HEK293 (cell line): ENCODE measurements at regions not wholly inside any gene's neighbourhood (a gene's known extent, or its start where the extent isn't known, plus 50 kb on each side); places are given as distances from the start of the nearest gene placed in this dataset.

Experiments used
- GLI4 ChIP-seq: fragments of 450-650 bp; formaldehyde crosslinking; IDR thresholded peaks from 2 replicates; pipeline ENCODE4 v1.5.1; 2016; ENCODE audit warnings: missing biosample characterization, missing genetic modification characterization
- TCF7L2 ChIP-seq: IDR thresholded peaks from 2 replicates; pipeline ENCODE4 v1.6.1; 2011; ENCODE audit warnings: low read depth, mild to moderate bottlenecking, inconsistent platforms, low read length, moderate library complexity, borderline replicate concordance
- YY1 ChIP-seq: fragments of 450-650 bp; formaldehyde crosslinking; IDR thresholded peaks from 2 replicates; pipeline ENCODE4 v1.5.1; 2018; ENCODE audit warnings: missing biosample characterization, missing genetic modification characterization
- ZNF274 ChIP-seq, 2 experiments: fragments of 200-500 bp in 1 of 2; fragments of 450-650 bp in 1 of 2; sonication (Bioruptor generic) in 1 of 2; formaldehyde crosslinking in 1 of 2; IDR thresholded peaks; 2 replicates each; pipeline versions ENCODE4 v1.5.1 to v1.6.1; 2014 to 2016; ENCODE audit warnings: borderline replicate concordance in 1 of 2, inconsistent platforms in 1 of 2, low read length in 1 of 2, missing biosample characterization in 1 of 2, missing genetic modification characterization in 1 of 2
- ZNF366 ChIP-seq: fragments of 450-650 bp; formaldehyde crosslinking; conservative IDR thresholded peaks from 2 replicates; pipeline ENCODE4 v1.5.1; 2016; ENCODE audit warnings: missing biosample characterization, missing genetic modification characterization
- ZNF391 ChIP-seq: fragments of 450-650 bp; formaldehyde crosslinking; IDR thresholded peaks from 2 replicates; pipeline ENCODE4 v1.5.1; 2016; ENCODE audit warnings: low read depth, missing biosample characterization, missing genetic modification characterization, borderline replicate concordance
- ZNF423 ChIP-seq: fragments of 450-650 bp; formaldehyde crosslinking; IDR thresholded peaks from 2 replicates; pipeline ENCODE4 v1.5.1; 2016; ENCODE audit warnings: missing biosample characterization, missing genetic modification characterization
- ZNF501 ChIP-seq: fragments of 450-650 bp; formaldehyde crosslinking; IDR thresholded peaks from 2 replicates; pipeline ENCODE4 v1.5.1; 2016; ENCODE audit warnings: missing biosample characterization, missing genetic modification characterization
- ZNF654 ChIP-seq: fragments of 450-650 bp; formaldehyde crosslinking; IDR thresholded peaks from 2 replicates; pipeline ENCODE4 v1.5.1; 2016; ENCODE audit warnings: low read depth, missing biosample characterization, missing genetic modification characterization
- ZNF670 ChIP-seq: fragments of 450-650 bp; formaldehyde crosslinking; IDR thresholded peaks from 2 replicates; pipeline ENCODE4 v1.5.1; 2016; ENCODE audit warnings: missing biosample characterization, missing genetic modification characterization, low read depth
- TF ChIP-seq, protein P1 (sequence below): fragments of 450-650 bp; formaldehyde crosslinking; IDR thresholded peaks from 2 replicates; pipeline ENCODE4 v1.5.1; 2016; ENCODE audit warnings: missing biosample characterization, missing genetic modification characterization
- TF ChIP-seq, protein P2 (sequence below): fragments of 450-650 bp; formaldehyde crosslinking; IDR thresholded peaks from 2 replicates; pipeline ENCODE4 v1.5.1; 2016; ENCODE audit warnings: missing biosample characterization, missing genetic modification characterization
- TF ChIP-seq, protein P3 (sequence below): fragments of 450-650 bp; formaldehyde crosslinking; IDR thresholded peaks from 2 replicates; pipeline ENCODE4; 2016; ENCODE audit warnings: missing biosample characterization, missing genetic modification characterization
- TF ChIP-seq, protein P4 (sequence below): fragments of 450-650 bp; formaldehyde crosslinking; IDR thresholded peaks from 2 replicates; pipeline ENCODE4 v1.5.1; 2016; ENCODE audit warnings: missing biosample characterization, missing genetic modification characterization

DNA sequence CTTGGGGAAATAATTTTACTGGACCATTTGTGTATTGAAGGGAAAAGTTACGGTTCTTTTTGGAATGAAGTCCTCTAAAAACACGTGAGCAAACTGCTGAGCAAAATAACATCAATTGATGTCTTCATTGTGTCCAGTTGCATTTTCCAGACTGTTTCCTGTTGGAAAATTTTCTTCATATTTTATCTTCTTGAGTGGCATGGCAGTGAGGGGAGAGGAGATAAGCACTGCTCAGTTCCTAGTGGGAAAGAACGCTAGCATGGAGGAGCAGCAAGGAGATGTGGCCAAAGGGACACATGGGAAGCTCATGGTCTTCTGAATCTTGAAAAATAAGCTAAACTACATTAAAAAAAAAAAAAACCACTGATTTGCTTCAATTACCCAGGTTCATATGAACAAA, 776.0 kb downstream of the TFAP2A start:
- TF ChIP-seq, protein P1, sequence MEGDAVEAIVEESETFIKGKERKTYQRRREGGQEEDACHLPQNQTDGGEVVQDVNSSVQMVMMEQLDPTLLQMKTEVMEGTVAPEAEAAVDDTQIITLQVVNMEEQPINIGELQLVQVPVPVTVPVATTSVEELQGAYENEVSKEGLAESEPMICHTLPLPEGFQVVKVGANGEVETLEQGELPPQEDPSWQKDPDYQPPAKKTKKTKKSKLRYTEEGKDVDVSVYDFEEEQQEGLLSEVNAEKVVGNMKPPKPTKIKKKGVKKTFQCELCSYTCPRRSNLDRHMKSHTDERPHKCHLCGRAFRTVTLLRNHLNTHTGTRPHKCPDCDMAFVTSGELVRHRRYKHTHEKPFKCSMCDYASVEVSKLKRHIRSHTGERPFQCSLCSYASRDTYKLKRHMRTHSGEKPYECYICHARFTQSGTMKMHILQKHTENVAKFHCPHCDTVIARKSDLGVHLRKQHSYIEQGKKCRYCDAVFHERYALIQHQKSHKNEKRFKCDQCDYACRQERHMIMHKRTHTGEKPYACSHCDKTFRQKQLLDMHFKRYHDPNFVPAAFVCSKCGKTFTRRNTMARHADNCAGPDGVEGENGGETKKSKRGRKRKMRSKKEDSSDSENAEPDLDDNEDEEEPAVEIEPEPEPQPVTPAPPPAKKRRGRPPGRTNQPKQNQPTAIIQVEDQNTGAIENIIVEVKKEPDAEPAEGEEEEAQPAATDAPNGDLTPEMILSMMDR: no peak
- TF ChIP-seq GLI4 (tag by site-specific recombination) (no peak), ZNF274 (IDR thresholded peaks at IDR 0.05; ENCODE audit: low read length) (no peak), ZNF274 (tag by site-specific recombination; IDR thresholded peaks at IDR 0.05; ENCODE audit: borderline replicate concordance) (no peak), ZNF391 (no peak), YY1 (tag by site-specific recombination) (no peak), ZNF423 (tag by site-specific recombination) (no peak), ZNF366 (tag by site-specific recombination) (no peak), ZNF654 (tag by site-specific recombination) (no peak), ZNF670 (tag by site-specific recombination) (no peak), TCF7L2 (no peak), ZNF501 (tag by site-specific recombination) (no peak)
- TF ChIP-seq, protein P2, sequence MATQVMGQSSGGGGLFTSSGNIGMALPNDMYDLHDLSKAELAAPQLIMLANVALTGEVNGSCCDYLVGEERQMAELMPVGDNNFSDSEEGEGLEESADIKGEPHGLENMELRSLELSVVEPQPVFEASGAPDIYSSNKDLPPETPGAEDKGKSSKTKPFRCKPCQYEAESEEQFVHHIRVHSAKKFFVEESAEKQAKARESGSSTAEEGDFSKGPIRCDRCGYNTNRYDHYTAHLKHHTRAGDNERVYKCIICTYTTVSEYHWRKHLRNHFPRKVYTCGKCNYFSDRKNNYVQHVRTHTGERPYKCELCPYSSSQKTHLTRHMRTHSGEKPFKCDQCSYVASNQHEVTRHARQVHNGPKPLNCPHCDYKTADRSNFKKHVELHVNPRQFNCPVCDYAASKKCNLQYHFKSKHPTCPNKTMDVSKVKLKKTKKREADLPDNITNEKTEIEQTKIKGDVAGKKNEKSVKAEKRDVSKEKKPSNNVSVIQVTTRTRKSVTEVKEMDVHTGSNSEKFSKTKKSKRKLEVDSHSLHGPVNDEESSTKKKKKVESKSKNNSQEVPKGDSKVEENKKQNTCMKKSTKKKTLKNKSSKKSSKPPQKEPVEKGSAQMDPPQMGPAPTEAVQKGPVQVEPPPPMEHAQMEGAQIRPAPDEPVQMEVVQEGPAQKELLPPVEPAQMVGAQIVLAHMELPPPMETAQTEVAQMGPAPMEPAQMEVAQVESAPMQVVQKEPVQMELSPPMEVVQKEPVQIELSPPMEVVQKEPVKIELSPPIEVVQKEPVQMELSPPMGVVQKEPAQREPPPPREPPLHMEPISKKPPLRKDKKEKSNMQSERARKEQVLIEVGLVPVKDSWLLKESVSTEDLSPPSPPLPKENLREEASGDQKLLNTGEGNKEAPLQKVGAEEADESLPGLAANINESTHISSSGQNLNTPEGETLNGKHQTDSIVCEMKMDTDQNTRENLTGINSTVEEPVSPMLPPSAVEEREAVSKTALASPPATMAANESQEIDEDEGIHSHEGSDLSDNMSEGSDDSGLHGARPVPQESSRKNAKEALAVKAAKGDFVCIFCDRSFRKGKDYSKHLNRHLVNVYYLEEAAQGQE: no peak
- TF ChIP-seq, protein P3, sequence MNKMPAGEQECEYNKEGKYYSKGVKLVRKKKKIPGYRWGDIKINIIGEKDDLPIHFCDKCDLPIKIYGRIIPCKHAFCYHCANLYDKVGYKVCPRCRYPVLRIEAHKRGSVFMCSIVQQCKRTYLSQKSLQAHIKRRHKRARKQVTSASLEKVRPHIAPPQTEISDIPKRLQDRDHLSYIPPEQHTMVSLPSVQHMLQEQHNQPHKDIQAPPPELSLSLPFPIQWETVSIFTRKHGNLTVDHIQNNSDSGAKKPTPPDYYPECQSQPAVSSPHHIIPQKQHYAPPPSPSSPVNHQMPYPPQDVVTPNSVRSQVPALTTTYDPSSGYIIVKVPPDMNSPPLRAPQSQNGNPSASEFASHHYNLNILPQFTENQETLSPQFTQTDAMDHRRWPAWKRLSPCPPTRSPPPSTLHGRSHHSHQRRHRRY: no peak
- TF ChIP-seq, protein P4, sequence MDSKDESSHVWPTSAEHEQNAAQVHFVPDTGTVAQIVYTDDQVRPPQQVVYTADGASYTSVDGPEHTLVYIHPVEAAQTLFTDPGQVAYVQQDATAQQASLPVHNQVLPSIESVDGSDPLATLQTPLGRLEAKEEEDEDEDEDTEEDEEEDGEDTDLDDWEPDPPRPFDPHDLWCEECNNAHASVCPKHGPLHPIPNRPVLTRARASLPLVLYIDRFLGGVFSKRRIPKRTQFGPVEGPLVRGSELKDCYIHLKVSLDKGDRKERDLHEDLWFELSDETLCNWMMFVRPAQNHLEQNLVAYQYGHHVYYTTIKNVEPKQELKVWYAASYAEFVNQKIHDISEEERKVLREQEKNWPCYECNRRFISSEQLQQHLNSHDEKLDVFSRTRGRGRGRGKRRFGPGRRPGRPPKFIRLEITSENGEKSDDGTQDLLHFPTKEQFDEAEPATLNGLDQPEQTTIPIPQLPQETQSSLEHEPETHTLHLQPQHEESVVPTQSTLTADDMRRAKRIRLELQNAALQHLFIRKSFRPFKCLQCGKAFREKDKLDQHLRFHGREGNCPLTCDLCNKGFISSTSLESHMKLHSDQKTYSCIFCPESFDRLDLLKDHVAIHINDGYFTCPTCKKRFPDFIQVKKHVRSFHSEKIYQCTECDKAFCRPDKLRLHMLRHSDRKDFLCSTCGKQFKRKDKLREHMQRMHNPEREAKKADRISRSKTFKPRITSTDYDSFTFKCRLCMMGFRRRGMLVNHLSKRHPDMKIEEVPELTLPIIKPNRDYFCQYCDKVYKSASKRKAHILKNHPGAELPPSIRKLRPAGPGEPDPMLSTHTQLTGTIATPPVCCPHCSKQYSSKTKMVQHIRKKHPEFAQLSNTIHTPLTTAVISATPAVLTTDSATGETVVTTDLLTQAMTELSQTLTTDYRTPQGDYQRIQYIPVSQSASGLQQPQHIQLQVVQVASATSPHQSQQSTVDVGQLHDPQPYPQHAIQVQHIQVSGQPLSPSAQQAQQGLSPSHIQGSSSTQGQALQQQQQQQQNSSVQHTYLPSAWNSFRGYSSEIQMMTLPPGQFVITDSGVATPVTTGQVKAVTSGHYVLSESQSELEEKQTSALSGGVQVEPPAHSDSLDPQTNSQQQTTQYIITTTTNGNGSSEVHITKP (tag by site-specific recombination): no peak
